ENCODE measurements at regions not wholly inside any gene's neighbourhood (a gene's known extent, or its start where the extent isn't known, plus 50 kb on each side); places are given as distances from the start of the nearest gene placed in this dataset.

DNA sequence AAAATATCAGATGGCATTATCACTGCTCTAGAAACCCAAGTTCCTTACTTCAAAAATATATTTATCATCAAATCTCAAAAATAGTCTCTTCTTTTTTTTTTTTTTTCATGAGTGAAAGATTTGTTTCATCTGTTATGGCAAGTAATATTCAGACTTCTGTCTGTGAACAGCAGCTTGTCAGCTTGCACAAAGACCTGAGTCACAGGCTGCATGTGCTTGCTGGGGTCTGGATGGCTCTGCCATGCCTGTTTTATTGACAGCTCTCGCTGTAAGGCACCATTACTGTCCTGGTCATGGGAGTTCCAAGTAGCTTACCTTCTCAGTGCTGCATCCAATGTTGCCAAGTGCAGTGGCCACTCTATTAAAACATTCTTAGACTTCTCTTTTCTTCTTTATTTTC lies 456.4 kb downstream of the GADD45G start:
- no peak for TF ChIP-seq CTCF (conservative IDR thresholded peaks at IDR 0.05; ENCODE audit: low read length)
- no peak for TF ChIP-seq EZH2phosphoT487 (IDR thresholded peaks at IDR 0.05; ENCODE audit: borderline replicate concordance, low read depth, low read length)

Measured in OCI-LY7 (cell line).